ENCODE measurements at regions not wholly inside any gene's neighbourhood (a gene's known extent, or its start where the extent isn't known, plus 50 kb on each side); places are given as distances from the start of the nearest gene placed in this dataset.
"Not testable (repeated sequence)": the region's sequence is repeated elsewhere in the genome, so short reads cannot be mapped to it uniquely, and the experiment has no call there.

DNA sequence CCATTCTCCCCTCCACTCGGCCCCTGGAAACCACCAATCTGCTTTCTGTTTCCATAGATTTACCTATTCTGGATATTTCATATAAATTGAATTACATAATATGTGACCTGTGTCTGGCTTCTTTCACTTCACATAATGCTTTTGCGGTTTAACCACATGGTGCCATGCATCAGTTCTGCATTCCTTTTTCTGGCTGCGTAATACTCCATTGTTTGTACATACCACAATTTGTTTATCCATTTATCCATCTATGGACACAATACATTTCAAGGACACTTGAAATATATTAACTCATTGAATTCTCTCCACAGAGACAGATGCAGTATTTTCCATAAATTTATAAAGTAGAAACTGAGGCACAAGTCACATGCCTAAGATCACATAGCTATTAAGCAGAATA lies 110.3 kb upstream of the ETV6 start:
- no peak for DNase-seq

DNA sequence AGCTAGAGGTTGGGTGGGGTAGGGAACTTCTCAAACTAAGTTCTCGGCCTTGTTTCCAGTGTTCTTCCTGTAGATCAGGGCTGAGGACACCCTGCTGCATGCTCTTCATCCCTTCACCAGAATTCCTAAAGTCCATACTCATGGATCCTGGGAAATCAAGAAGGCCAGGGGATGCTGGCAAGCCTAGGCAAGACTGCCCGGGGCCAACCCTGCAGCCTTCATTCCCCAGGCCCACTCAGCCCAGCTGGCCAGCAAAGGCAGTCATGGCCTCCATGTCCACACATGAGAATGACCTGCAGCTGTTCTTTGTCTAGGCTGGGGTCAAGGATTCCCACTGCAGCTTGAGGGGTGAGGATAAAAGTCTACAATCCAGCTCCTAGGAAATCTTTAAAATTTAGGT lies 109.3 kb upstream of the ETV6 start:
- DNase-seq, result no peak

GRCh38 chr12:11540615-11541310 lies 108.7 kb upstream of the ETV6 start:
- DNase-seq, result no peak

DNA sequence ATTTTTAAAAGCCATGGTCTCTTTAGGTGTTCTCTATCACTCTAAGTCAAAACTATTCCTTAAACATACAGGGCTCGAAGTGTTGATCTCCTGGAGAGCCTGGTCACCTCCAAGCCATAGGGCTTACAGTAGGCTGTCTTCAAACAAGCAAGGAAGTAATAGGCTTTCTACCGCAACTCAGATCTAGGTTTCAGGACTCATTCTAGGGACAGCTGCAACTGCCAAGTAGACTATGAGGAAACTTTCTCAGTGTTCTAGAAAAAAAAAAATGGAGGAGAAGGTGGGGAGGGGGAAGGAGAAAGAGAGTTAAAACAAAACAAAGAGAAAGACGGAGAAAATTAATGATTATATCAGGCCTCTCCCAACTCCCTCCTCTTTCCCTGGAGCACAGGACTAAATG lies 106.9 kb upstream of the ETV6 start:
- no peak for DNase-seq

GRCh38 chr12:11543457-11544158 lies 105.9 kb upstream of the ETV6 start:
- DNase-seq, result no peak

- no peak for DNase-seq
These were observed 103.8 kb upstream of the ETV6 start for GRCh38 chr12:11545484-11546330.

GRCh38 chr12:11546582-11547270 lies 102.7 kb upstream of the ETV6 start:
- not testable (repeated sequence) for DNase-seq

- DNase-seq, result not testable (repeated sequence)
These were observed 102.2 kb upstream of the ETV6 start for GRCh38 chr12:11547271-11547646.

GRCh38 chr12:11549119-11549518 lies 100.4 kb upstream of the ETV6 start:
- DNase-seq, result no peak

GRCh38 chr12:11553871-11554533 lies 95.5 kb upstream of the ETV6 start:
- peak; percentile 61 for DNase-seq

- no peak for DNase-seq
These were observed 94.3 kb upstream of the ETV6 start for GRCh38 chr12:11555195-11555594.

GRCh38 chr12:11555743-11556625 lies 93.5 kb upstream of the ETV6 start:
- no peak for DNase-seq

GRCh38 chr12:11556682-11557081 lies 92.8 kb upstream of the ETV6 start:
- no peak for DNase-seq

- DNase-seq, result no peak
These were observed 89.7 kb upstream of the ETV6 start for GRCh38 chr12:11559626-11560340.

DNA sequence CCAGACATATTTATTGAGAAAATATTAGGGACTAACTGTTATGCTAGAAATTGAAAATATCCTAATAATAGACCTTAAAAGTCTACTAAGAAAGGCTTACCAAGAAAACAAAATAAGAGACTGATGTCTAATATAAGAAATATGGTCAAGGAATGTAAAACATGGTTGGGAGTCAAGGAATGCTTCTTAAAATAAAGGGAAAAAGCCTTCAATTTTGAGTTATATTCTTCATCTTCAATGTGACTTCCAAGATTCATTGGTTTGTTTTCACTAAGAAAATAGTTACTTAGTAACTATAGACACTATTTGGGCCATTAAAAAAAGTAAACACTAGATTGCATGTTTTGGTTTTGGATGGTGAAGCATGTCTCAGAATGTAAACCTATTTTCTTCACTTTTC lies 88.1 kb upstream of the ETV6 start:
- DNase-seq, result peak; percentile 82

- DNase-seq, result peak; percentile 51
These were observed 85.4 kb upstream of the ETV6 start for GRCh38 chr12:11563785-11564739.

DNA sequence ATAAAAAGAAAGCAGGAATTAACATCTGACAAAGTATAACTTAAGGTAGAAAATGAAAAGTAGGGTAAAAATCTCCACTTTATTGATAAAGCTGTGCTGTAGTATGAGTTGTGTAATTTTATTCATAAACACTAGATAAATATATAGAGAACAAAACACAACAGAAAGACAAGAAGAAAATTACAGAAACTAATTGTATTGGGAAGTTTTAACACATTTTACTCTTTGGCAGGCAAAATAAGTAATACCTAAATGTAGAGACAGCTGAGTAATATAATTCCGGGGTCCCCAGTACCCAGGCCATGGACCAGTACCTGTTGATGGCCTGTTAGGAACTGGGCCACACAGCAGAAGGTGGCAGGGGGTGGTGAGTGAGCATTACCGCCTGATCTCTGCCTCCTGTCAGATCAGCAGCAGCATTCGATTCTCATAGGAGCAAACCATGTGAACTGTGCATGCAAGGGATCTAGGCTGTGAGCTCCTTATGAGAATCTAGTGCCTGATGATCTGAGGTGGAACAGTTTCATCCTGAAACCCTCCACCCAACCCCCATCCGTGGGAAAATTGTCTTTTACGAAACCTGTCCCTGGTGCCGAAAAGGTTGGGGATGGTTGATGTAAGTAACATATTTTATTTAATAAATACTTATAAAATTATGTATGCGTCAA lies 84.4 kb upstream of the ETV6 start:
- DNase-seq, result no peak

- DNase-seq, result no peak
These were observed 83.7 kb upstream of the ETV6 start for GRCh38 chr12:11565752-11566151.

Measured in fibroblast of skin of scalp (primary cell).